ENCODE measurements at regions not wholly inside any gene's neighbourhood (a gene's known extent, or its start where the extent isn't known, plus 50 kb on each side); places are given as distances from the start of the nearest gene placed in this dataset.

DNA sequence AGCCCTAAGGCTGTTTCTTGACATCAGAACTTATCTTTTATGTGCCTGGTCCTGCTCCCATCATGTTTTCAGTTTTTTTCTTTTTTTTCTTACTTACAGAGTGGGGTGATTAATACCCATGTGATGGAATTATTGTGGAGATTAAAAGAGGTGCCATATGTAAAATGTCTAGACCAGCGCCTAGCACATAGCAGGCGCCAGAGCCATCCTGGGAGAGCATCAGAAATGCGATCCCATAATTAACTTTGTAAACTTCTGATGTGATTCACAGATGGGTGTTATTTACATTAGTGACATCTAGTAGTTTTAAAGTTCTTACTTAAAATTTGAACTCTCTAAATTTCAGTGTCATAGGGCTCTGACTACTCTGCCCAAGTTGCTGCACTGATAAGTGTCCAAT lies 66.2 kb upstream of the PGRMC2 start:
- Histone ChIP-seq H3K27ac (peak overlapping the region; percentile 84), H3K79me2 (ENCODE audit: insufficient read depth) (no peaks in the 10 kb centered on the region), H4K20me1 (ENCODE audit: insufficient read depth) (no peaks in the 10 kb centered on the region), H3K27me3 (replicated peaks; ENCODE audit: insufficient read depth) (no peaks in the 10 kb centered on the region), H3K4me2 (ENCODE audit: unreplicated experiment) (peak overlapping the region; percentile 43), H2AFZ (no peak overlapping the region), H3K9ac (peak overlapping the region; percentile 15; the same call in 1 of the 2 replicates), H3F3A (ENCODE audit: insufficient read depth) (peaks cover 64% of the 10 kb centered on the region), H3K9me2 (ENCODE audit: insufficient read depth) (no peaks in the 10 kb centered on the region), H3K9me3 (ENCODE audit: low read depth) (no peaks in the 10 kb centered on the region), H3K36me3 (ENCODE audit: low read depth) (no peaks in the 10 kb centered on the region), H3K4me3 (no peak overlapping the region), H3K4me1 (ENCODE audit: insufficient read depth) (peaks cover 62% of the 10 kb centered on the region)
- in situ Hi-C loops (cut with MboI): no loop called here
- peak; percentile 51 for DNase-seq
- WGBS, 2 experiments (ENCODE audit: low coverage in 1 of 2, low lambda C conversion rate in 2 of 2, missing lambda C conversion rate in 2 of 2): 69 to 83% methylated on average over 3 of the region's 3 CpGs
- TF ChIP-seq EZH2 (IDR thresholded peaks at IDR 0.05; ENCODE audit: insufficient read depth, poor library complexity, severe bottlenecking): no peak
- no peak for TF ChIP-seq EZH2phosphoT487 (IDR thresholded peaks at IDR 0.05; ENCODE audit: insufficient read depth, low read depth)

GRCh38 chr4:128351502-128351901 lies 63.9 kb upstream of the PGRMC2 start:
- no peak for TF ChIP-seq EZH2 (IDR thresholded peaks at IDR 0.05; ENCODE audit: insufficient read depth, poor library complexity, severe bottlenecking)
- TF ChIP-seq EZH2phosphoT487 (IDR thresholded peaks at IDR 0.05; ENCODE audit: insufficient read depth, low read depth): no peak
- H4K20me1 ChIP-seq (ENCODE audit: insufficient read depth): no peaks in the 10 kb centered on the region
- no peak for DNase-seq
- H3K4me3 ChIP-seq: no peak overlapping the region
- H3K4me1 ChIP-seq (ENCODE audit: insufficient read depth): peaks cover 62% of the 10 kb centered on the region
- no peak overlapping the region for H2AFZ ChIP-seq
- no peak overlapping the region for H3K27ac ChIP-seq
- H3K27me3 ChIP-seq (replicated peaks; ENCODE audit: insufficient read depth): no peaks in the 10 kb centered on the region
- H3K4me2 ChIP-seq (ENCODE audit: unreplicated experiment): no peak overlapping the region
- in situ Hi-C loops (cut with MboI): no loop called here
- no peaks in the 10 kb centered on the region for H3K36me3 ChIP-seq (ENCODE audit: low read depth)
- no peaks in the 10 kb centered on the region for H3K79me2 ChIP-seq (ENCODE audit: insufficient read depth)
- WGBS, 2 experiments (ENCODE audit: low coverage in 1 of 2, low lambda C conversion rate in 2 of 2, missing lambda C conversion rate in 2 of 2): 95 to 100% methylated on average over 1 of the region's 1 CpG
- no peak overlapping the region for H3K9ac ChIP-seq
- no peaks in the 10 kb centered on the region for H3K9me3 ChIP-seq (ENCODE audit: low read depth)
- H3F3A ChIP-seq (ENCODE audit: insufficient read depth): peaks cover 62% of the 10 kb centered on the region
- H3K9me2 ChIP-seq (ENCODE audit: insufficient read depth): no peaks in the 10 kb centered on the region

GRCh38 chr4:128350449-128351045 lies 62.9 kb upstream of the PGRMC2 start:
- H3K36me3 ChIP-seq (ENCODE audit: low read depth): no peaks in the 10 kb centered on the region
- no peaks in the 10 kb centered on the region for H3K79me2 ChIP-seq (ENCODE audit: insufficient read depth)
- TF ChIP-seq EZH2 (IDR thresholded peaks at IDR 0.05; ENCODE audit: insufficient read depth, poor library complexity, severe bottlenecking) (no peak), EZH2phosphoT487 (IDR thresholded peaks at IDR 0.05; ENCODE audit: insufficient read depth, low read depth) (no peak)
- H3K27ac ChIP-seq: no peak overlapping the region
- in situ Hi-C loops (cut with MboI): no loop called here
- DNase-seq: no peak
- no peak overlapping the region for H2AFZ ChIP-seq
- H3K27me3 ChIP-seq (replicated peaks; ENCODE audit: insufficient read depth): no peaks in the 10 kb centered on the region
- H3K4me1 ChIP-seq (ENCODE audit: insufficient read depth): peaks cover 57% of the 10 kb centered on the region
- no peaks in the 10 kb centered on the region for H3K9me2 ChIP-seq (ENCODE audit: insufficient read depth)
- peaks cover 59% of the 10 kb centered on the region for H3F3A ChIP-seq (ENCODE audit: insufficient read depth)
- no peaks in the 10 kb centered on the region for H4K20me1 ChIP-seq (ENCODE audit: insufficient read depth)
- H3K9me3 ChIP-seq (ENCODE audit: low read depth): no peaks in the 10 kb centered on the region
- H3K9ac ChIP-seq: no peak overlapping the region
- no peak overlapping the region for H3K4me3 ChIP-seq
- H3K4me2 ChIP-seq (ENCODE audit: unreplicated experiment): no peak overlapping the region
- 75 to 84% methylated on average over 6 of the region's 6 CpGs for WGBS, 2 experiments (ENCODE audit: low coverage in 1 of 2, low lambda C conversion rate in 2 of 2, missing lambda C conversion rate in 2 of 2)

- Histone ChIP-seq H3K4me2 (ENCODE audit: unreplicated experiment) (peak overlapping the region; percentile 18), H3K4me1 (ENCODE audit: insufficient read depth) (peaks cover 51% of the 10 kb centered on the region), H3K4me3 (no peak overlapping the region), H3K36me3 (ENCODE audit: low read depth) (no peaks in the 10 kb centered on the region), H3K79me2 (ENCODE audit: insufficient read depth) (no peaks in the 10 kb centered on the region), H3F3A (ENCODE audit: insufficient read depth) (peaks cover 52% of the 10 kb centered on the region), H3K27ac (0 out of 2 replicates have a peak overlapping the region, but pooled peaks have one; percentile 59), H4K20me1 (ENCODE audit: insufficient read depth) (no peaks in the 10 kb centered on the region), H3K27me3 (replicated peaks; ENCODE audit: insufficient read depth) (no peaks in the 10 kb centered on the region), H3K9ac (no peak overlapping the region), H3K9me2 (ENCODE audit: insufficient read depth) (no peaks in the 10 kb centered on the region), H2AFZ (no peak overlapping the region), H3K9me3 (ENCODE audit: low read depth) (no peaks in the 10 kb centered on the region)
- in situ Hi-C loops (cut with MboI): no loop called here
- peak; percentile 76 for DNase-seq
- 54 to 56% methylated on average over 4 of the region's 4 CpGs for WGBS, 2 experiments (ENCODE audit: low coverage in 1 of 2, low lambda C conversion rate in 2 of 2, missing lambda C conversion rate in 2 of 2)
- TF ChIP-seq EZH2phosphoT487 (IDR thresholded peaks at IDR 0.05; ENCODE audit: insufficient read depth, low read depth) (no peak), EZH2 (IDR thresholded peaks at IDR 0.05; ENCODE audit: insufficient read depth, poor library complexity, severe bottlenecking) (no peak)
Measured at GRCh38 chr4:128349921-128350320, 62.3 kb upstream of the PGRMC2 start.

Data from GM23248 (cell line).